ENCODE measurements at regions not wholly inside any gene's neighbourhood (a gene's known extent, or its start where the extent isn't known, plus 50 kb on each side); places are given as distances from the start of the nearest gene placed in this dataset.

DNA sequence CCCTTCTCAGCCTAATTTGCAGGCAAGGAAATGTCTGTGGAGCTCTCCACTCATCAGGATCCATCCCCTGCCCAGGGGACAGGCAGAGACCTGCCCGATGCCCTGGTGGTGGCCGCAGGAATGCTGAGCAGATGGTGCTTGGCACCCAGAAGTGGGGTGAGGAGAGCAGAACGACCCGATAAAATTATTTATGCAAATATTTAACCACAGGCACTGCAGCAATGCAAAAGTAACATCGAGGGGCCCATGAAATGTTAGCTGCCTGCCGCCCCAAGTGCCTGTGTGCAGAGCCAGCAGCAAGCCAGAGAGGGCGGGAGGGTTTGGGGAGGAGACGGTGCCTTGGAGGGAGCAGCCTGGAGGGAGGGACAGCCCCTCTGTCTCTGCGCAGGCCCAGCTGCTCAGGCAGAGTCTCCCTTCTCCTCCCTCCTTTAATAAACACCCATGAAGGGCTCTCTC, 205.5 kb downstream of the CTTN start:
- Histone ChIP-seq H3K4me1 (peaks cover 7% of the 10 kb centered on the region; the same call in 1 of the 2 replicates), H3K4me3 (ENCODE audit: low read depth, low read length) (no peak overlapping the region), H3K36me3 (no peaks in the 10 kb centered on the region), H3K27me3 (no peaks in the 10 kb centered on the region), H3K9me3 (no peaks in the 10 kb centered on the region)
- no peak for DNase-seq
- TF ChIP-seq, protein P1, sequence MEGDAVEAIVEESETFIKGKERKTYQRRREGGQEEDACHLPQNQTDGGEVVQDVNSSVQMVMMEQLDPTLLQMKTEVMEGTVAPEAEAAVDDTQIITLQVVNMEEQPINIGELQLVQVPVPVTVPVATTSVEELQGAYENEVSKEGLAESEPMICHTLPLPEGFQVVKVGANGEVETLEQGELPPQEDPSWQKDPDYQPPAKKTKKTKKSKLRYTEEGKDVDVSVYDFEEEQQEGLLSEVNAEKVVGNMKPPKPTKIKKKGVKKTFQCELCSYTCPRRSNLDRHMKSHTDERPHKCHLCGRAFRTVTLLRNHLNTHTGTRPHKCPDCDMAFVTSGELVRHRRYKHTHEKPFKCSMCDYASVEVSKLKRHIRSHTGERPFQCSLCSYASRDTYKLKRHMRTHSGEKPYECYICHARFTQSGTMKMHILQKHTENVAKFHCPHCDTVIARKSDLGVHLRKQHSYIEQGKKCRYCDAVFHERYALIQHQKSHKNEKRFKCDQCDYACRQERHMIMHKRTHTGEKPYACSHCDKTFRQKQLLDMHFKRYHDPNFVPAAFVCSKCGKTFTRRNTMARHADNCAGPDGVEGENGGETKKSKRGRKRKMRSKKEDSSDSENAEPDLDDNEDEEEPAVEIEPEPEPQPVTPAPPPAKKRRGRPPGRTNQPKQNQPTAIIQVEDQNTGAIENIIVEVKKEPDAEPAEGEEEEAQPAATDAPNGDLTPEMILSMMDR (IDR thresholded peaks at IDR 0.05; ENCODE audit: low read depth, low read length): no peak

DNA sequence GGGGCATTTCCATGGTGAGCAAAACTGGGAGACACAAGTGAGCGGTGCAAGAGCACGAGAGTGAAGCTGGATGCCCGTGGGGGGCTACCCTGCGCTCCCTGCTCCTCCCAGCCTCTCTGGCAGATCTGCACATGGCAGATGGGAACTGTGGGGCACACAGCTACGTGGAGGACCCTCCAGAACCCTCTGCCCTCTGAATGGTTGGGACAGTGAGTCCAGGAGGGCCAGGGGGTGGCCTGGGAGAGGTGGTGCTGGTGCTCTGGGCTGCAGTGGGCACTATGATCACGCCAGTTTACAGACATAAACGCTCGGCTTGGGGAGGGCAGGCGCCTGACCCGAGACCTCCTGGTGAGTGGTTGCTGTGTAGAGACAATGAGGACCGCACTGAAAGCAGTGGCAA, 205.9 kb downstream of the CTTN start:
- H3K27me3 ChIP-seq: no peaks in the 10 kb centered on the region
- TF ChIP-seq, protein P1 (IDR thresholded peaks at IDR 0.05; ENCODE audit: low read depth, low read length): no peak
- no peaks in the 10 kb centered on the region for H3K9me3 ChIP-seq
- no peaks in the 10 kb centered on the region for H3K36me3 ChIP-seq
- H3K4me3 ChIP-seq (ENCODE audit: low read depth, low read length): no peak overlapping the region
- peaks cover 7% of the 10 kb centered on the region; the same call in 1 of the 2 replicates for H3K4me1 ChIP-seq
- no peak for DNase-seq

DNA sequence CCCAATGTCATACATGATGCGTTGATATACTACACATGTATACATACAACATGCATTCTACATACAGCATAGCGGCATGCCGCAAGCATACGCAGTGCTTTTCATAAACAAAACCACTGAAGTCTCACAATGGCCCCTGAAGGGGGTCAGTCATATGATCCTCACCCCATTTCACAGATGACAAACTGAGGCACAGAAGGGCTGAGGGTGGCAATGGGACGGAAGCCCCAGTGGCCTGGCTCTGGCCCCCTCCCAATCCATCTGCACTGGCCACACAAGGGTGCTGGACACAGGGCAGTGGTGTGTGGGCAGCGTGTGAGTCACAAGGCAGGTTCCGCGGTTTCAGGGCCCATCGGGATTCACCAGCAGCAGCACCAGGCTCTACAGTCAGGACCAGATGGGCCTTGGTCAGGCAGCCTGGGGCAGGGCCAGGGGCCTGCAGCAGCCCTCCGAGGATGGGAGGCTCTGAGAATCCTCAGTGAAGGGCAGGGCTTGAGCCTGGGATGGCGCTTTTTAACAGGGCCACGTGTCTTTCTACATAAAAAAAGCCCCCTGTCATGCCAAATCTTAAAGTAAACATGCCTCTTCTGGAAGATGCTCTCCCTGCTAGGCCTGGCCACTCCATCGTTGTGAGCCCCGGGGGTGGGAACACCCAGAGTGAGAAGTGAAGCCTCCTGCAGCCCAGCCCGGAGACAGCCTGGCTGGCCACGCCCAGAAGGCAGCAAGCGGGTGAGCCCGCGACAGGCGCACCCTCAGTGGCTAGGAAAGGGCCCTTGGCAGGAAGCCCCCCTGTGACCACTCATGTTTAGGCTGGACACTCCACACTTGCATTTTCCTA, 206.5 kb downstream of the CTTN start:
- DNase-seq: no peak
- Histone ChIP-seq H3K27me3 (no peaks in the 10 kb centered on the region), H3K9me3 (no peaks in the 10 kb centered on the region), H3K36me3 (no peaks in the 10 kb centered on the region), H3K4me3 (ENCODE audit: low read depth, low read length) (no peak overlapping the region), H3K4me1 (peaks cover 7% of the 10 kb centered on the region; the same call in 1 of the 2 replicates)
- TF ChIP-seq, protein P1 (IDR thresholded peaks at IDR 0.05; ENCODE audit: low read depth, low read length): no peak

DNA sequence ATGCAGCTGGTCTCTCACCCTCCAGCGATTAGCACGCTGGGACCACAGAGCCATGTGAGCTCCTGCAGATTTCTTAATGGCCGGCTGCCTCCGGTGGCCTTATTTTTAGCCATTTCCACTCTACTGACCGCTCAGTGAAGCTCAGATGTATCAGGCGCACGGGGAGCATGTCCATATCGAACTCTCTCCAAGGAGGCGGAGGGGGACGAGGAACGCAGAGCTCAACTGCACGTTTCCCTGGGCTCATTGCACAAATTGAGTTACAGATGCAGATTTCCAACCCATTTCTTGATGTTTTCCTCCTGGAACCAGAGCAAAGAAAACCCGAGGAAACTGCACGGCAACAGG, 207.1 kb downstream of the CTTN start:
- Histone ChIP-seq H3K4me3 (ENCODE audit: low read depth, low read length) (no peak overlapping the region), H3K4me1 (peaks cover 7% of the 10 kb centered on the region; the same call in 1 of the 2 replicates), H3K36me3 (no peaks in the 10 kb centered on the region), H3K9me3 (no peaks in the 10 kb centered on the region), H3K27me3 (no peaks in the 10 kb centered on the region)
- no peak for DNase-seq
- TF ChIP-seq, protein P1 (IDR thresholded peaks at IDR 0.05; ENCODE audit: low read depth, low read length): no peak

DNA sequence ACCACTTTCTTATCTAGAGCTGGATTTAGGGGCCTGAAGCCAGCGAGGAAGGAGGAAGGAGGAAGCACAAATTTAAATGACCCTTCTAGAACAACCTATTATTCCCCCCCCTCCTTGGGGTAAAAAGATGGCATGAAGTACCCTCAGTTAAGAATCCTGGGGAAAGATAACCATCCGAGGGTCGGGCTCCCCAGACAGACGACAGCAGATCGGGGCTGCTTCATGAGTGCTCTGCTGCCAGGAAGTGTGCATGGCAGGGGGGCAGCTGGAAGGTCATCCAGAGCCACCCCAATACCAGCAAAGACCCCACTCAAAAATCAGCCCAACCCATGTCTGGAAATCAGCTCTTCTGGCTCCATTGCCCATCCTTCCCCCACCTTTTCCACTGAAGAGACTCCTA, 207.5 kb downstream of the CTTN start:
- TF ChIP-seq, protein P1 (IDR thresholded peaks at IDR 0.05; ENCODE audit: low read depth, low read length): no peak

DNA sequence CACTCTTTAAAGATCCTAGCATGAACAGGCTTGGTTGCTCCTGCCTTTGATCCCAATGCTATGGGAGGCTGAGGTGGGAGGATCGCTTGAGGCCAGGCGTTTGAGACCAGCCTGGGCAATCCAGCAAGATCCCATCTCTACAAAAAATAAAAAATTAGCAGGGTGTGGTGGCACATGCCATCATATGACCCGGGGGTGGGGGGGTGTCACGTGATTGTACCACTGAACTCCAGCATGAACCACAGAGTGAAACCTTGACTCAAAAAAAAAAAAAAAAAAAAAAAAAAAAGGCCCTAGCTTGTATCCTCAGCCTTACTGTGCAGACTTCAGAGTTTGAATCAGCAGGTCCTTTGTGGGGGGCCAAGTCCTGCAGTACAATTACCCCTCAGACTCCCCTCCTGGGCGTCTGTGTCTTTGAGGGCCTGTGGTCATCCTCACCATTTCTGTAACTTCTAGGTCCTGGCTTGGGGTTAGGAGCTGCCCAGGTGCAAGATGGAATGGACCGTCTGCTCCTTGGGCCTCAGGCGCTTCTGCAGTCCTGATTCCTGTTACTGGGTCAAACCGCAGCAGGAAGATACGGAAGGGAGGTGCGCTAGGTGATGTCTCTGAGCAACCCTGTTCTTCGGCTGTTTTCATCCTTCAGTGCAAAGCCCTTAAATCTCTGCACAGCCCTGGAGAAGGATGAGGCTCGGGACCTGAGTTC, 208.1 kb downstream of the CTTN start:
- no peaks in the 10 kb centered on the region for H3K9me3 ChIP-seq

More for the DNA sequence above, 207.5 kb downstream of the CTTN start:
- no peak for DNase-seq
- no peak overlapping the region for H3K4me3 ChIP-seq (ENCODE audit: low read depth, low read length)
- peaks cover 9% of the 10 kb centered on the region for H3K4me1 ChIP-seq
- no peaks in the 10 kb centered on the region for H3K36me3 ChIP-seq
- H3K27me3 ChIP-seq: no peaks in the 10 kb centered on the region
- H3K9me3 ChIP-seq: no peaks in the 10 kb centered on the region

More for the DNA sequence above, 208.1 kb downstream of the CTTN start:
- H3K27me3 ChIP-seq: no peaks in the 10 kb centered on the region
- DNase-seq: no peak
- TF ChIP-seq, protein P1 (IDR thresholded peaks at IDR 0.05; ENCODE audit: low read depth, low read length): no peak
- peaks cover 11% of the 10 kb centered on the region for H3K4me1 ChIP-seq
- no peak overlapping the region for H3K4me3 ChIP-seq (ENCODE audit: low read depth, low read length)
- no peaks in the 10 kb centered on the region for H3K36me3 ChIP-seq

All from BE2C (cell line).